ENCODE measurements at regions not wholly inside any gene's neighbourhood (a gene's known extent, or its start where the extent isn't known, plus 50 kb on each side); places are given as distances from the start of the nearest gene placed in this dataset.

GRCh38 chr3:67897351-67898336 lies 243.2 kb upstream of the SUCLG2 start:
- no peak overlapping the region for H2AFZ ChIP-seq (ENCODE audit: low read length)
- H3K14ac ChIP-seq (ENCODE audit: insufficient read length): no peak overlapping the region
- H3K23ac ChIP-seq (ENCODE audit: insufficient read length): no peak overlapping the region
- H2BK120ac ChIP-seq (replicated peaks; ENCODE audit: low read depth, low read length): no peak overlapping the region
- ChIA-PET POLR2A (ENCODE audit: partially characterized antibody) (no interaction called here), CTCF (ENCODE audit: partially characterized antibody) (interaction anchor here (0.6 kb wide), 2 partner anchors 8 to 997 kb away, joined by 4 read pairs; no protein-coding TSS in a partner anchor)
- H4K8ac ChIP-seq (ENCODE audit: extremely low read depth, insufficient read depth, low read length): no peak overlapping the region
- no peak overlapping the region for H2BK15ac ChIP-seq (ENCODE audit: low read length)
- no peak overlapping the region for H4K91ac ChIP-seq (replicated peaks; ENCODE audit: insufficient read length, low read length)
- no peak overlapping the region for H3K18ac ChIP-seq (ENCODE audit: extremely low read depth, low read length)
- H2BK20ac ChIP-seq (ENCODE audit: low read length): no peak overlapping the region
- no peaks in the 10 kb centered on the region for H3K9me3 ChIP-seq (ENCODE audit: insufficient read depth in 2 of 2, low read depth in 1 of 2, low read length in 1 of 2)
- no peak overlapping the region for H2BK5ac ChIP-seq (ENCODE audit: low read depth, low read length)
- H3K36me3 ChIP-seq (ENCODE audit: control insufficient read depth in 2 of 4, insufficient read depth in 4 of 4, low read length in 3 of 4): no peaks in the 10 kb centered on the region
- FAIRE-seq (no peak), DNase-seq (ENCODE audit: low read depth in 1 of 2, low spot score in 2 of 2) (no peak)
- no peaks in the 10 kb centered on the region for H3K79me1 ChIP-seq (ENCODE audit: low read depth, low read length)
- WGBS, 2 experiments (ENCODE audit: extremely low coverage in 1 of 2, insufficient coverage in 1 of 2, insufficient read length in 1 of 2, insufficient replicate concordance in 2 of 2, low coverage in 1 of 2, low lambda C conversion rate in 2 of 2, missing lambda C conversion rate in 1 of 2): 91% methylated on average over 15 of the region's 15 CpGs; no CpG with 5 or more reads in 1 of the 2 experiments
- no peak overlapping the region for H3K4me2 ChIP-seq (ENCODE audit: insufficient read depth in 1 of 2, low read depth in 2 of 2, low read length in 2 of 2)
- H3K23me2 ChIP-seq (ENCODE audit: low read depth, low read length): no peaks in the 10 kb centered on the region; the same call in 1 of the 2 replicates
- H3K9ac ChIP-seq (replicated peaks in 1 of 4; ENCODE audit: extremely low read depth in 1 of 4, low read depth in 3 of 4, low read length in 3 of 4): no peak overlapping the region
- no peak overlapping the region for H3K4ac ChIP-seq (replicated peaks; ENCODE audit: insufficient read length, low read depth, low read length)
- no peak overlapping the region for H3K56ac ChIP-seq (replicated peaks; ENCODE audit: insufficient read length, low read depth, low read length)
- H3K27ac ChIP-seq (ENCODE audit: low read depth, low read length): no peak overlapping the region
- no peaks in the 10 kb centered on the region for H4K20me1 ChIP-seq (replicated peaks in 1 of 2; ENCODE audit: control insufficient read depth in 1 of 2, insufficient read depth in 2 of 2, low read length in 2 of 2)
- no peaks in the 10 kb centered on the region for H3K4me1 ChIP-seq (replicated peaks in 1 of 4; ENCODE audit: control insufficient read depth in 3 of 4, insufficient read depth in 4 of 4, low read length in 3 of 4)
- H4K5ac ChIP-seq (ENCODE audit: insufficient read length, low read depth, low read length): no peak overlapping the region
- H3K27me3 ChIP-seq (replicated peaks in 1 of 4; ENCODE audit: control insufficient read depth in 3 of 4, extremely low read depth in 1 of 4, insufficient read depth in 3 of 4, low read length in 3 of 4): no peaks in the 10 kb centered on the region
- H3K4me3 ChIP-seq (ENCODE audit: extremely low read depth in 1 of 4, insufficient read depth in 2 of 4, low read depth in 3 of 4, low read length in 4 of 4): no peak overlapping the region
- no peak overlapping the region for H2BK12ac ChIP-seq (ENCODE audit: low read depth, low read length)
- no peaks in the 10 kb centered on the region for H3K79me2 ChIP-seq (ENCODE audit: control insufficient read depth in 1 of 2, insufficient read depth in 2 of 2, low read length in 2 of 2)
- H2AK5ac ChIP-seq (ENCODE audit: low read depth, low read length): no peak overlapping the region
- TF ChIP-seq CHD1 (IDR thresholded peaks at IDR 0.05; ENCODE audit: low read depth, low read length) (no peak), GABPA (IDR thresholded peaks at IDR 0.05; ENCODE audit: borderline replicate concordance, insufficient read depth, low read length) (no peak), JUN (IDR thresholded peaks at IDR 0.05; ENCODE audit: low read depth, low read length) (no peak), POLR2A (IDR thresholded peaks at IDR 0.05; ENCODE audit: control extremely low read depth in 1 of 2, low read depth in 2 of 2, low read length in 2 of 2) (no peak), RXRA (IDR thresholded peaks at IDR 0.05; ENCODE audit: insufficient read depth, low read depth, low read length) (no peak), TAF7 (optimal IDR thresholded peaks at IDR 0.05; ENCODE audit: borderline replicate concordance, low read depth, low read length) (no peak), TBP (IDR thresholded peaks at IDR 0.05; ENCODE audit: low read depth, low read length) (no peak), CHD2 (IDR thresholded peaks at IDR 0.05; ENCODE audit: low read length) (no peak), NANOG (IDR thresholded peaks at IDR 0.05; ENCODE audit: insufficient read depth, low read depth, low read length, poor library complexity, severe bottlenecking) (no peak), EGR1 (IDR thresholded peaks at IDR 0.05; ENCODE audit: borderline replicate concordance, low read depth, low read length) (no peak), RNF2 (IDR thresholded peaks at IDR 0.05; ENCODE audit: borderline replicate concordance, low read depth, low read length, missing control alignments, poor library complexity, severe bottlenecking) (no peak), BCL11A (IDR thresholded peaks at IDR 0.05; ENCODE audit: low read depth in 2 of 2, low read length in 2 of 2) (no peak)
